Stomach (tissue), 8 donors: ENCODE measurements at regions not wholly inside any gene's neighbourhood (a gene's known extent, or its start where the extent isn't known, plus 50 kb on each side); places are given as distances from the start of the nearest gene placed in this dataset.

Experiments used
- DNase-seq, 2 donors: peaks; one replicate each; pipeline versions ENCODE4 v3.0.0 to v3.0.0-alpha.2; 2013 to 2019
- H3K27ac ChIP-seq, 5 donors: fragments of 200-600 bp in 4 of 5; sonication (generic) in 4 of 5; one replicate each; pipeline ENCODE4 v1.5.1; 2013 to 2019; ENCODE audit warnings: mild to moderate bottlenecking in 1 of 5, moderate library complexity in 1 of 5
- H3K27me3 ChIP-seq, 3 donors: fragments of 200-600 bp; sonication (generic); one replicate each; pipeline ENCODE4 v1.5.1; 2017 to 2019; ENCODE audit warnings: mixed run types in 1 of 3
- H3K36me3 ChIP-seq, 4 donors: fragments of 200-600 bp; sonication (generic); 1 replicate in 3 of 4; 2 replicates in 1 of 4; pipeline ENCODE4 v1.5.1; 2016 to 2019
- H3K4me1 ChIP-seq, 4 donors: fragments of 200-600 bp; sonication (generic); one replicate each; pipeline ENCODE4 v1.5.1; 2016 to 2019
- H3K4me3 ChIP-seq, 4 donors: fragments of 200-600 bp; sonication (generic) in 3 of 4; one replicate each; pipeline ENCODE4 v1.5.1; 2016 to 2019; ENCODE audit warnings: mild to moderate bottlenecking in 1 of 4
- H3K9me3 ChIP-seq, 4 donors: fragments of 200-600 bp; sonication (generic); one replicate each; pipeline ENCODE4 v1.5.1; 2016 to 2019
- CTCF ChIP-seq, 7 experiments: fragments of 450-650 bp in 4 of 7; fragments of 200-600 bp in 3 of 7; sonication (generic) in 3 of 7; IDR thresholded peaks; one replicate each; pipeline ENCODE4 v1.5.1; 2016 to 2019; ENCODE audit warnings: antibody characterized with exemption in 7 of 7, control low read depth in 2 of 7, mild to moderate bottlenecking in 1 of 7
- EP300 ChIP-seq: sonication (generic); formaldehyde crosslinking; IDR thresholded peaks from one replicate; pipeline ENCODE4 v1.6.1; 2017; ENCODE audit warnings: antibody characterized with exemption
- POLR2A ChIP-seq, 4 donors: fragments of 450-650 bp; IDR thresholded peaks; one replicate each; pipeline ENCODE4 v1.6.1; 2016; ENCODE audit warnings: antibody characterized with exemption in 4 of 4, control low read depth in 2 of 4, mild to moderate bottlenecking in 1 of 4, moderate library complexity in 1 of 4
- POLR2AphosphoS5 ChIP-seq, 3 donors: sonication (generic); formaldehyde crosslinking; IDR thresholded peaks; one replicate each; pipeline ENCODE4 v1.6.1; 2016; ENCODE audit warnings: antibody characterized with exemption in 3 of 3
- WGBS, 5 donors: extraction: QIAGEN DNeasy Blood & Tissue Kit in 3 of 5; methylation state at CpG; one replicate each; pipeline versions ENCODE4 v1.1.5 to v1.1.7; 2013 to 2018; 5-methylcytosine and 5-hydroxymethylcytosine counted together
- intact Hi-C: fragments of 100-400 bp; cut with DNase I; formaldehyde crosslinking; loops from one replicate; pipeline ENCODE4 v1.15.1; 2023; ENCODE audit warnings: low total_unique reads
- donor health status: healthy with polysubstance abuse.
- donor health status: Bipolar disorder and iron deficiency.
- donor health status: healthy.

GRCh38 chr12:83843541-83843940 is 1069.1 kb downstream of the SLC6A15 start:
- H3K4me1 ChIP-seq = no peaks in the 10 kb centered on the region
- DNase-seq = no peak
- no peaks in the 10 kb centered on the region for H3K36me3 ChIP-seq
- 47 to 68% (median 60%) methylated on average over 2 of the region's 2 CpGs for WGBS, 5 donors
- no peaks in the 10 kb centered on the region for H3K27me3 ChIP-seq
- H3K27ac ChIP-seq = no peak overlapping the region
- intact Hi-C loops = no loop called here
- no peaks in the 10 kb centered on the region for H3K9me3 ChIP-seq
- H3K4me3 ChIP-seq = no peak overlapping the region
- TF ChIP-seq POLR2AphosphoS5 (IDR thresholded peaks at IDR 0.05) (no peak), POLR2A (IDR thresholded peaks at IDR 0.05) (no peak), CTCF (IDR thresholded peaks at IDR 0.05) (no peak)

GRCh38 chr12:83841620-83842019 is 1071.0 kb downstream of the SLC6A15 start:
- Histone ChIP-seq H3K4me1 (no peaks in the 10 kb centered on the region), H3K4me3 (no peak overlapping the region), H3K9me3 (no peaks in the 10 kb centered on the region), H3K36me3 (no peaks in the 10 kb centered on the region), H3K27me3 (no peaks in the 10 kb centered on the region), H3K27ac (no peak overlapping the region)
- TF ChIP-seq CTCF (IDR thresholded peaks at IDR 0.05) = no peak
- TF ChIP-seq POLR2AphosphoS5 (IDR thresholded peaks at IDR 0.05) = no peak
- no peak for TF ChIP-seq EP300
- no peak for TF ChIP-seq POLR2A (IDR thresholded peaks at IDR 0.05)
- WGBS, 5 donors = 68 to 80% (median 72%) methylated on average over 2 of the region's 2 CpGs
- no peak for DNase-seq
- intact Hi-C loops = no loop called here

- Histone ChIP-seq H3K27ac (no peak overlapping the region), H3K36me3 (no peaks in the 10 kb centered on the region), H3K4me1 (no peaks in the 10 kb centered on the region), H3K9me3 (no peaks in the 10 kb centered on the region), H3K27me3 (no peaks in the 10 kb centered on the region), H3K4me3 (no peak overlapping the region)
- WGBS, 5 donors = 14 to 39% (median 31%) methylated on average over 2 of the region's 2 CpGs
- TF ChIP-seq CTCF (IDR thresholded peaks at IDR 0.05) (no peak), POLR2A (IDR thresholded peaks at IDR 0.05) (no peak), POLR2AphosphoS5 (IDR thresholded peaks at IDR 0.05) (no peak), EP300 (no peak)
- peak in 1 of 2 donors; percentile 38 for DNase-seq
- intact Hi-C loops = no loop called here
These were observed 1084.7 kb downstream of the SLC6A15 start for GRCh38 chr12:83827860-83828259.

- no peak overlapping the region for H3K27ac ChIP-seq
- DNase-seq = peak in 1 of 2 donors; percentile 29
- H3K9me3 ChIP-seq = no peaks in the 10 kb centered on the region
- WGBS, 5 donors = 44 to 74% (median 50%) methylated on average over 2 of the region's 2 CpGs
- H3K36me3 ChIP-seq = no peaks in the 10 kb centered on the region
- no peaks in the 10 kb centered on the region for H3K27me3 ChIP-seq
- intact Hi-C loops = no loop called here
- H3K4me1 ChIP-seq = no peaks in the 10 kb centered on the region
- no peak overlapping the region for H3K4me3 ChIP-seq
- TF ChIP-seq POLR2AphosphoS5 (IDR thresholded peaks at IDR 0.05) = no peak
- TF ChIP-seq CTCF (IDR thresholded peaks at IDR 0.05) = no peak
- TF ChIP-seq POLR2A (IDR thresholded peaks at IDR 0.05) = no peak
- no peak for TF ChIP-seq EP300
These were observed 1085.4 kb downstream of the SLC6A15 start for GRCh38 chr12:83827193-83827592.
